Right cardiac atrium (tissue), 5 donors: ENCODE measurements at regions not wholly inside any gene's neighbourhood (a gene's known extent, or its start where the extent isn't known, plus 50 kb on each side); places are given as distances from the start of the nearest gene placed in this dataset.
A peak's percentile ranks its signal among the peaks of the same experiment; 100 is the strongest.
"Not testable (repeated sequence)": the region's sequence is repeated elsewhere in the genome, so short reads cannot be mapped to it uniquely, and the experiment has no call there.

Source experiments
- ATAC-seq, 2 donors: fragments of 200-7000 bp; cut with Tn5 transposase; one replicate each; pipeline versions ENCODE4 v1.8.0 to v1.9.1; 2020; ENCODE audit warnings: moderate library complexity in 2 of 2, mild to moderate bottlenecking in 1 of 2
- DNase-seq, 3 donors: peaks; one replicate each; pipeline ENCODE4 v3.0.0-alpha.2; 2020
- H3K27ac ChIP-seq: one replicate; pipeline ENCODE4 v1.5.1; 2013; ENCODE audit warnings: mild to moderate bottlenecking, low read length, control low read depth, moderate library complexity
- H3K27me3 ChIP-seq: one replicate; pipeline ENCODE4 v1.6.1; 2013; ENCODE audit not compliant: control insufficient read depth, insufficient read depth
- H3K4me1 ChIP-seq: one replicate; pipeline ENCODE4 v1.6.1; 2013; ENCODE audit warnings: low read length; ENCODE audit not compliant: control insufficient read depth, insufficient read depth
- H3K4me3 ChIP-seq: one replicate; pipeline ENCODE4 v1.5.1; 2013; ENCODE audit warnings: low read length, control low read depth
- H3K9me3 ChIP-seq: one replicate; pipeline ENCODE4 v1.6.1; 2013; ENCODE audit warnings: low read length; ENCODE audit not compliant: control insufficient read depth
- WGBS: extraction: QIAGEN DNeasy Blood & Tissue Kit; methylation state at CpG from one replicate; pipeline ENCODE4 v1.1.7; 2013; 5-methylcytosine and 5-hydroxymethylcytosine counted together
- intact Hi-C, 4 donors: fragments of 100-400 bp; cut with DNase I; formaldehyde crosslinking; loops; one replicate each; pipeline versions ENCODE4 v1.11.0 to v1.14.0; 2022 to 2023
- donor health status: healthy with polysubstance abuse.
- donor health status: DM: no; HTN: yes; CAD: no.
- donor health status: DM: no; HTN: no; CAD: no.
- donor health status: DM: no; HTN: yes; CAD: no; lungs with severe emphysema.
- donor health status: DM: yes; HTN: yes; CAD: no.

- Histone ChIP-seq H3K27me3 (no peaks in the 10 kb centered on the region), H3K27ac (no peak overlapping the region), H3K9me3 (no peaks in the 10 kb centered on the region), H3K4me3 (no peak overlapping the region), H3K4me1 (no peaks in the 10 kb centered on the region)
- ATAC-seq (no peak), DNase-seq (no peak)
- intact Hi-C loops: no loop called here
Observed at GRCh38 chr13:59277106-59277505, 886.6 kb downstream of the DIAPH3 start.

- H3K4me1 ChIP-seq: no peaks in the 10 kb centered on the region
- H3K27me3 ChIP-seq: no peaks in the 10 kb centered on the region
- H3K9me3 ChIP-seq: no peaks in the 10 kb centered on the region
- intact Hi-C loops: no loop called here
- H3K4me3 ChIP-seq: no peak overlapping the region
- DNase-seq (no peak), ATAC-seq (no peak)
- no peak overlapping the region for H3K27ac ChIP-seq
- WGBS: 28% methylated on average over 2 of the region's 2 CpGs
Observed at GRCh38 chr13:59279028-59279427, 884.7 kb downstream of the DIAPH3 start.

GRCh38 chr13:59279576-59279975 is 884.2 kb downstream of the DIAPH3 start:
- ATAC-seq: no peak
- no peaks in the 10 kb centered on the region for H3K9me3 ChIP-seq
- 79% methylated on average over 3 of the region's 3 CpGs for WGBS
- intact Hi-C loops: no loop called here
- DNase-seq: no peak
- H3K27ac ChIP-seq: no peak overlapping the region
- H3K27me3 ChIP-seq: no peaks in the 10 kb centered on the region
- H3K4me1 ChIP-seq: no peaks in the 10 kb centered on the region
- no peak overlapping the region for H3K4me3 ChIP-seq

GRCh38 chr13:59280297-59280696 is 883.4 kb downstream of the DIAPH3 start:
- H3K27me3 ChIP-seq: no peaks in the 10 kb centered on the region
- DNase-seq (no peak), ATAC-seq (no peak)
- H3K27ac ChIP-seq: no peak overlapping the region
- H3K9me3 ChIP-seq: no peaks in the 10 kb centered on the region
- 59% methylated on average over 2 of the region's 2 CpGs for WGBS
- no peak overlapping the region for H3K4me3 ChIP-seq
- H3K4me1 ChIP-seq: no peaks in the 10 kb centered on the region
- intact Hi-C loops: no loop called here

GRCh38 chr13:59281453-59281852 is 882.3 kb downstream of the DIAPH3 start:
- ATAC-seq (no peak), DNase-seq (no peak)
- no peaks in the 10 kb centered on the region for H3K4me1 ChIP-seq
- no peak overlapping the region for H3K27ac ChIP-seq
- 96% methylated on average over 8 of the region's 8 CpGs for WGBS
- H3K27me3 ChIP-seq: no peaks in the 10 kb centered on the region
- no peak overlapping the region for H3K4me3 ChIP-seq
- no peaks in the 10 kb centered on the region for H3K9me3 ChIP-seq
- intact Hi-C loops: no loop called here

GRCh38 chr13:59292240-59292639 is 871.5 kb downstream of the DIAPH3 start:
- H3K4me1 ChIP-seq, ATAC-seq, intact Hi-C loops, H3K9me3 ChIP-seq, H3K27me3 ChIP-seq, H3K27ac ChIP-seq, H3K4me3 ChIP-seq: not testable (repeated sequence)
- DNase-seq: peak in 1 of 3 donors; percentile 51
- 95% methylated on average over 5 of the region's 5 CpGs for WGBS

- 96% methylated on average over 1 of the region's 1 CpG for WGBS
Observed at GRCh38 chr13:59299584-59299983, 864.1 kb downstream of the DIAPH3 start.

GRCh38 chr13:59300355-59301173 is 863.2 kb downstream of the DIAPH3 start:
- Histone ChIP-seq H3K4me3 (no peak overlapping the region), H3K9me3 (no peaks in the 10 kb centered on the region)
- intact Hi-C loops: no loop called here

More at GRCh38 chr13:59299584-59299983, 864.1 kb downstream of the DIAPH3 start:
- DNase-seq (no peak), ATAC-seq (no peak)
- H3K9me3 ChIP-seq: no peaks in the 10 kb centered on the region
- intact Hi-C loops: no loop called here
- no peaks in the 10 kb centered on the region for H3K27me3 ChIP-seq
- H3K4me1 ChIP-seq: no peaks in the 10 kb centered on the region
- H3K27ac ChIP-seq: no peak overlapping the region
- no peak overlapping the region for H3K4me3 ChIP-seq

GRCh38 chr13:59301174-59301567 is 862.6 kb downstream of the DIAPH3 start:
- H3K9me3 ChIP-seq: no peaks in the 10 kb centered on the region
- DNase-seq: no peak
- H3K4me3 ChIP-seq: no peak overlapping the region
- no peak for ATAC-seq
- 67% methylated on average over 2 of the region's 2 CpGs for WGBS
- H3K27me3 ChIP-seq: no peaks in the 10 kb centered on the region
- H3K27ac ChIP-seq: no peak overlapping the region
- H3K4me1 ChIP-seq: no peaks in the 10 kb centered on the region
- intact Hi-C loops: no loop called here

More at GRCh38 chr13:59300355-59301173, 863.2 kb downstream of the DIAPH3 start:
- Histone ChIP-seq H3K27me3 (no peaks in the 10 kb centered on the region), H3K27ac (no peak overlapping the region), H3K4me1 (no peaks in the 10 kb centered on the region)
- DNase-seq: peak in 1 of 3 donors; percentile 26
- 77% methylated on average over 9 of the region's 9 CpGs for WGBS
- no peak for ATAC-seq

- Histone ChIP-seq H3K4me3 (no peak overlapping the region), H3K9me3 (no peaks in the 10 kb centered on the region), H3K27ac (no peak overlapping the region), H3K4me1 (no peaks in the 10 kb centered on the region), H3K27me3 (no peaks in the 10 kb centered on the region)
- intact Hi-C loops: no loop called here
- ATAC-seq (no peak), DNase-seq (no peak)
Observed at GRCh38 chr13:59303433-59303832, 860.3 kb downstream of the DIAPH3 start.

GRCh38 chr13:59304596-59304995 is 859.1 kb downstream of the DIAPH3 start:
- Histone ChIP-seq H3K4me3 (no peak overlapping the region), H3K27me3 (no peaks in the 10 kb centered on the region), H3K9me3 (no peaks in the 10 kb centered on the region), H3K27ac (no peak overlapping the region), H3K4me1 (no peaks in the 10 kb centered on the region)
- ATAC-seq: no peak
- DNase-seq: no peak
- 95% methylated on average over 1 of the region's 1 CpG for WGBS
- intact Hi-C loops: no loop called here

GRCh38 chr13:59305896-59306295 is 857.8 kb downstream of the DIAPH3 start:
- DNase-seq (no peak), ATAC-seq (no peak)
- intact Hi-C loops: no loop called here
- WGBS: 96% methylated on average over 4 of the region's 4 CpGs
- H3K27ac ChIP-seq: no peak overlapping the region
- no peaks in the 10 kb centered on the region for H3K4me1 ChIP-seq
- no peak overlapping the region for H3K4me3 ChIP-seq
- no peaks in the 10 kb centered on the region for H3K9me3 ChIP-seq
- no peaks in the 10 kb centered on the region for H3K27me3 ChIP-seq
